ENCODE measurements at regions not wholly inside any gene's neighbourhood (a gene's known extent, or its start where the extent isn't known, plus 50 kb on each side); places are given as distances from the start of the nearest gene placed in this dataset.

DNA sequence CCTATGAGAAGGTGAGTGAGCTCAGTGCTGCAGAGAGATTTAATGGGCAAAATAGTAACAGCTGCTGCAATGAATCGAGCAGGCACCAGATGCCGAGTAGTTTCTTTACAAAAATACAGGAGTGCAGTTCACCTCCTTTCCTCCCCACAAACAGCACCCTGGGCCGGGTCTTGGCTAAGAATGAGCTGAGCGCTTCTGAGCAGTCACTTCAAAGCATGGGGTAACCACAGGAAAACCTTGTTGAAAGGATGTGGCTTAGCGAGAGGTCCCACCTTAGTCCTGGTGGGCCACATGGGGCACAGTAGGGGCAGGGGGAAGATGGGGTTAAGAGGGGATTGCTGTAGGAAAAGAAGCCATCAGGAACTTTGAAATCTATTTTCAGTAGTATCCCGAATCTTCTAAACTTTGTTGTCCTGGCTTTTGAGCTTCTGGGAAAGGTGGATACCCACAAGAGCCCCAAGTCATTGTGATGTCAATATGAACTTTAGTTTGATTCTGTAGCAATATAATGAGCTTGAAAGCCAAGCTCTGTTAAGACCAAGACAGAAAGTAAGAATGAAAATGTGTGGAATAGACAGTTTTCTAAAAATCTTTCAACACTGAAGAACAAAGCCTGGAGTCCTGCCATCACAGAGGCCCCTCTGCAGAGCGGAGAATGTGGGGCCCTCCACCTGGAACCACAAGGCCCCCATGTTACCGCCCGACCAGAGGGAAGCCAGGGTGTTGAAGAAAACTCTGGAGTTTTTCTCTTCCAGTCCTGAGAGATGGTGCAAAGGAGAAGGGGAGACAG is 101.0 kb upstream of the ZNF236 start (continued):
- TF ChIP-seq RAD21 (IDR thresholded peaks at IDR 0.05 in 1 of 2, conservative IDR thresholded peaks at IDR 0.05 in 1 of 2; ENCODE audit: low read depth in 2 of 2, low read length in 2 of 2): no peak

All from H1 (cell line).